Ascending aorta (tissue), 2 donors: ENCODE measurements at regions not wholly inside any gene's neighbourhood (a gene's known extent, or its start where the extent isn't known, plus 50 kb on each side); places are given as distances from the start of the nearest gene placed in this dataset.

Experiments
- DNase-seq, 2 donors: peaks; one replicate each; pipeline ENCODE4 v3.0.0-alpha.2; 2019; ENCODE audit warnings: low spot score in 2 of 2
- H3K27ac ChIP-seq, 2 donors: fragments of 200-600 bp; sonication (generic); one replicate each; pipeline ENCODE4 v1.5.1; 2016 to 2017; ENCODE audit warnings: mild to moderate bottlenecking in 1 of 2
- H3K27me3 ChIP-seq: fragments of 200-600 bp; sonication (generic); one replicate; pipeline ENCODE4 v1.5.1; 2017
- H3K36me3 ChIP-seq, 2 donors: fragments of 200-600 bp; sonication (generic); one replicate each; pipeline ENCODE4 v1.5.1; 2016
- H3K4me1 ChIP-seq, 2 donors: fragments of 200-600 bp; sonication (generic); one replicate each; pipeline ENCODE4 v1.5.1; 2016 to 2017; ENCODE audit warnings: mild to moderate bottlenecking in 1 of 2
- H3K4me3 ChIP-seq, 2 donors: fragments of 200-600 bp; sonication (generic); one replicate each; pipeline ENCODE4 v1.5.1; 2016 to 2017; ENCODE audit warnings: mild to moderate bottlenecking in 1 of 2
- H3K9me3 ChIP-seq, 2 donors: fragments of 200-600 bp; sonication (generic); one replicate each; pipeline ENCODE4 v1.5.1; 2016
- intact Hi-C: fragments of 100-400 bp; cut with DNase I; formaldehyde crosslinking; loops from one replicate; pipeline ENCODE4 v1.15.1; 2023
- TF ChIP-seq, protein P1 (sequence below), 3 experiments: fragments of 200-600 bp in 2 of 3; fragments of 450-650 bp in 1 of 3; sonication (generic) in 2 of 3; IDR thresholded peaks; one replicate each; pipeline ENCODE4 v1.5.1; 2016 to 2019; ENCODE audit warnings: antibody characterized with exemption in 3 of 3, mild to moderate bottlenecking in 1 of 3, moderate library complexity in 1 of 3

GRCh38 chr11:43122546-43122945 lies 189.2 kb upstream of the API5 start:
- TF ChIP-seq, protein P1, sequence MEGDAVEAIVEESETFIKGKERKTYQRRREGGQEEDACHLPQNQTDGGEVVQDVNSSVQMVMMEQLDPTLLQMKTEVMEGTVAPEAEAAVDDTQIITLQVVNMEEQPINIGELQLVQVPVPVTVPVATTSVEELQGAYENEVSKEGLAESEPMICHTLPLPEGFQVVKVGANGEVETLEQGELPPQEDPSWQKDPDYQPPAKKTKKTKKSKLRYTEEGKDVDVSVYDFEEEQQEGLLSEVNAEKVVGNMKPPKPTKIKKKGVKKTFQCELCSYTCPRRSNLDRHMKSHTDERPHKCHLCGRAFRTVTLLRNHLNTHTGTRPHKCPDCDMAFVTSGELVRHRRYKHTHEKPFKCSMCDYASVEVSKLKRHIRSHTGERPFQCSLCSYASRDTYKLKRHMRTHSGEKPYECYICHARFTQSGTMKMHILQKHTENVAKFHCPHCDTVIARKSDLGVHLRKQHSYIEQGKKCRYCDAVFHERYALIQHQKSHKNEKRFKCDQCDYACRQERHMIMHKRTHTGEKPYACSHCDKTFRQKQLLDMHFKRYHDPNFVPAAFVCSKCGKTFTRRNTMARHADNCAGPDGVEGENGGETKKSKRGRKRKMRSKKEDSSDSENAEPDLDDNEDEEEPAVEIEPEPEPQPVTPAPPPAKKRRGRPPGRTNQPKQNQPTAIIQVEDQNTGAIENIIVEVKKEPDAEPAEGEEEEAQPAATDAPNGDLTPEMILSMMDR (IDR thresholded peaks at IDR 0.05) = no peak
- no peaks in the 10 kb centered on the region for H3K4me1 ChIP-seq
- H3K36me3 ChIP-seq = no peaks in the 10 kb centered on the region
- intact Hi-C loops = no loop called here
- H3K9me3 ChIP-seq = no peaks in the 10 kb centered on the region
- no peak overlapping the region for H3K4me3 ChIP-seq
- H3K27me3 ChIP-seq = no peaks in the 10 kb centered on the region
- no peak overlapping the region for H3K27ac ChIP-seq
- no peak for DNase-seq

DNA sequence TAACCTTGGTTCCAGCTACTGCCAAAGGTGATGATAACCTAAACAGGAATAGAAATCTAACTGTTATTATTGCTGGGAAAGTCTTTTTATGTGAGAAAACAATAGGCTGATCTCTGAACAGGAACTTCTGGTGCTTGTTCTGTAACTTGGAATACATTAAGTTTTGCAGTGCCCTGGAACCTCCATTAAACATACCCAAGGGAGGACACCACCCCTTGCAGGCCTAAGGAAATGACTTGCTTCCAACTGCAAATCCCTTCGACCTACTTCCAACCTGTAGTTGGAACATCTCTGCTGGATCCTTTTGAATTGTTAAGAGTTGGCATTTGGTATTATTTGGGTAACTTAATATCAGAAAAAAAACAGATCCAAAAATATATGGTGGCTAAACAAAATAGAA lies 188.4 kb upstream of the API5 start:
- no peaks in the 10 kb centered on the region for H3K9me3 ChIP-seq
- TF ChIP-seq, protein P1 (IDR thresholded peaks at IDR 0.05) = no peak
- H3K27me3 ChIP-seq = no peaks in the 10 kb centered on the region
- no peaks in the 10 kb centered on the region for H3K36me3 ChIP-seq
- H3K4me1 ChIP-seq = no peaks in the 10 kb centered on the region
- no peak overlapping the region for H3K4me3 ChIP-seq
- intact Hi-C loops = no loop called here
- no peak for DNase-seq
- no peak overlapping the region for H3K27ac ChIP-seq

DNA sequence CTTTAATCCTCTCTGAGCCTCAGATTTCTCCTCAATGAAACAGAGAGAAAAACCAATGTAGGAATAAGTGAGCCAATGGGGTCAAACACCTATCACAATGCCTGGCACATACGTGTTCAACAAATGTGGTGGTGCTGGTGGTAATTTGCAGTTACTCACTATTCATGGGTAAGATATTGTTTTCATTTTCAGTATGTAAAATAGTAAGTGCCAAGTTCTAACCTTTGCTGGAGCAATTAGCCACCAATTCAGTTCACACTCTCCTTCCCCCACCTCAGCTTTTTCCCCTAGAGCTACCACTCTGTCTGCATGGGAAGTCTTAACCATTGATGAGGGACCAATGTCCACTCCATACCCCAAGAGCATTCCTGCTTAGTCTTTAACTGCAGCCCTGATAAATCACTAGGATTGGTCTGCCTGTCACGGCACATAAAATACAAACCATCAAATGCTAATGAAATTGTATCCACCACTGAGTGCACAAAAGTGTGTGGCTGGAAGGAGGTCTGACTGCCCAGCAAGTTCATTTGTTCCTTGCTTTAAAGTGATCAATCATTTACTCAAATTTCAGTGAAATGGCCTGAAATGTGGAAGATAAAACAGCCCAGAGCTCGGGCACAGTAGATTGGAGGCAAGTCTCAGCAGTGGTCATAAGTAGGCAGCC lies 187.4 kb upstream of the API5 start:
- Histone ChIP-seq H3K9me3 (no peaks in the 10 kb centered on the region), H3K4me3 (no peak overlapping the region), H3K27me3 (no peaks in the 10 kb centered on the region), H3K27ac (no peak overlapping the region), H3K36me3 (no peaks in the 10 kb centered on the region), H3K4me1 (no peaks in the 10 kb centered on the region)
- TF ChIP-seq, protein P1 (IDR thresholded peaks at IDR 0.05) = no peak
- no peak for DNase-seq
- intact Hi-C loops = no loop called here

DNA sequence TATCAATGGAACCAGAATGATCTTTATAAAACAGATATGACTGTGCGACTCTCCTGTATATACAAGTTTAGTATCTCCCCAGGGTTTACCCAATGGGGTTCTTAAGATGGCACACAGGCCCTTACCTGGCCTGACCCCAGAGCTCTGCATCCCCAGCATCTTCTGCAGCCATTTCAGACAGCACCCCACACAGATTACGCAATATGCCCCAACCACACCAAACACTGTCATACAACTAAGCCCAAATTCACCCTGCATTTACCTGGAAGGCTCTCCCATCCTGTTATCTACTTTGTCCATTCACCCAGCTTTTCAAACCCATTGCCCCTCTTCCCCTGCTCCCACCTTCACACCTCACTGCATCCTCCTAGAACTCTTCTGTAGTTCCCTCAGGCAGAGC lies 182.5 kb upstream of the API5 start:
- no peaks in the 10 kb centered on the region for H3K36me3 ChIP-seq
- no peaks in the 10 kb centered on the region for H3K9me3 ChIP-seq
- H3K4me3 ChIP-seq = no peak overlapping the region
- intact Hi-C loops = no loop called here
- TF ChIP-seq, protein P1 (IDR thresholded peaks at IDR 0.05) = no peak
- H3K27me3 ChIP-seq = no peaks in the 10 kb centered on the region
- DNase-seq = no peak
- no peak overlapping the region for H3K27ac ChIP-seq
- no peaks in the 10 kb centered on the region for H3K4me1 ChIP-seq

DNA sequence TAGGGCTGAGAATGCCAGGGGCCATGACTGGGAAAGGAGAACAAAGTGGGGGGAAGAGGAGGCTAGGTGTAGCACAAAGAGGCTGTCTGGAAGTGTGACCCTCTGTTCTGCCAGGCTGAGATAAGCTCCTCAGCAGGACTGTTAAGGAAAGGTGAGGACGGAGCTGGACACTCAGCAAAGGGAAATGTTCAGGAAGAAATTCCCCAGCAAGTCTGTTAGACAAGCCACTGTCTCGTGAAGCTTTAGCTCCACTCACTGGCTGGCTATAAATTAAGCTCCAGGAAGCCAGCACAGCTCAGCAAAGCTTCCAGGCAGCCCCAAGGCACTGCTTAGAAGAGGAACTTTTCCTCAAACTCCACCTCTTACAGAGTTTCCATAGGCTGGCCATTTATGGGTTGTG lies 181.2 kb upstream of the API5 start:
- Histone ChIP-seq H3K4me3 (no peak overlapping the region), H3K36me3 (no peaks in the 10 kb centered on the region), H3K9me3 (no peaks in the 10 kb centered on the region), H3K27ac (no peak overlapping the region), H3K27me3 (no peaks in the 10 kb centered on the region), H3K4me1 (no peaks in the 10 kb centered on the region)
- TF ChIP-seq, protein P1 (IDR thresholded peaks at IDR 0.05) = no peak
- DNase-seq = no peak
- intact Hi-C loops = no loop called here
